T-helper 9 cell (primary cell): ENCODE measurements at regions not wholly inside any gene's neighbourhood (a gene's known extent, or its start where the extent isn't known, plus 50 kb on each side); places are given as distances from the start of the nearest gene placed in this dataset.

Source experiments
- DNase-seq: peaks from one replicate; pipeline ENCODE4 v3.0.0-alpha.2; 2020

DNA sequence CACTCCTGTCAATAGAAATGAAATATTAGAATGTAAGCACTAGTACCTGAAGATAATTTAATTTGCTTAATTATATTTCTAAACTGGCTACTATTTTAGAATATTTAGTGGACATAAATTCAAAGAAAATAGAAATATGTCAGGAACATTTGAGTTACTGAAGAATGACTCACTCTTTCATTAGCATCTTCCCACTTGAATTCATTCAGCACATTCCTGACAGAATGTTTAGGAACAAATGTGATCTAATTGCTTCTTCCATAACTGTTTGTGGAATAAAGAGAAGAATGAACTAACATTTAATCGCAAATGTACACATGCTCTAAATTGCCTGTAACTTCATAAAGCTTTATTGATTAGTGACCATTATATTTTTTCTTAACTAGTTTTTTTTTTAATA, 306.2 kb upstream of the ADAMTSL1 start:
- no peak for DNase-seq

- no peak for DNase-seq
Observed at GRCh38 chr9:18173923-18174322, 300.0 kb upstream of the ADAMTSL1 start.

DNA sequence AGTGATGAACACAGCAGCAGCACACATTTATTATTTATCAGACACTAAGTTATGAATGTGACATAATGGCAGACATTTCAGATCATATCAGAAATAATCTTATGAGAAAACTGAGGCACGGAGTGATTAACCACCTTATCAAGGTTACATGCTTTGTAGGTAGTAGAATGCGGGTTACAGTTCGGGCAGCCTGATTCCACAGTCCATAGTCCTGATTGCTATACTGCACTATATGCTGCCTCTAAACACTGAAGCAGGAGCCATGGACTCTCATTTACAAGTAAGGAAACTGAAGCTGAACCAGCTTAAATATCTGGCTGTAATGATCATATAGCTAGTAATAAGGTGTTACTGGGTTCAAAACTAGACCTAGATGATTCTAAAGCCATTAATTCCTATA, 291.3 kb upstream of the ADAMTSL1 start:
- no peak for DNase-seq

- DNase-seq, result no peak
Observed at GRCh38 chr9:18183974-18184373, 290.0 kb upstream of the ADAMTSL1 start.

GRCh38 chr9:18184401-18184800, 289.6 kb upstream of the ADAMTSL1 start:
- no peak for DNase-seq

GRCh38 chr9:18185196-18185595, 288.8 kb upstream of the ADAMTSL1 start:
- no peak for DNase-seq

- DNase-seq, result no peak
Observed at GRCh38 chr9:18188971-18189370, 285.0 kb upstream of the ADAMTSL1 start.

DNA sequence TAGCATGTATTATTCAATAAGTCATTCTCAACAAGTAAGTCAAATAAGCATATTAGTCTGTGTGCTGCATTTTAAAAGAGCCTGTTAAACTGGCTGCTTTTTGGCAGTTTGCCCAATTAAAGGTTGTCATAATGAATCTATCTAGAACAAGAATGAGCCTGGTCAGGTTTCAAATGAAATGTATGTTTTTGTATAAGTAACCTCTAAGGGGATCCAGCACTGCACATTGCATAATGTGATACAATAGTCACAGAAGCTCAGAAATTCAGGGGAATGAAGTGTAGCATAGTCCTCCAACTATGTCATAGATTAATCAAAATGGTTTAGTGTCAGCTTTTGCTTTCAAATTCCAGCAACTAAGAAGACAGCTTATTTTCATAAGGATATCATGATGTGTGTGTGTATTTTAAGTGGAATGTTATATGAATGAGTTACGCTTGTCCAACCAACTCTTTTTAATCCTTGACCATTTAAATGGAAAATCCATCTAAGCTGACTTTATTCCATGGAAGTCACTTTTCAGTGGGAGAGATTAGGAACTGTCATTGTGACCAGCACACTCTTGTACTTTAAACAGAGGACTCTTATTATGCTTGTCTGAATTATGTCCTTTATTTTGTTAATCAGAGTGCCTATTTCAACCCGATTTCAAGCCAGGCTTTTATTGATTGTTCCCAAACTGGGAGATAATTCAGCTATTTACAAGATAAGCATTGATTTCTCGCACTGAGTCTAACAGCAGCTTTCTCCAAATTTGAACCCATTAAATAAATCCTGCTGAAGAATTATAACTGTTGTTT, 283.9 kb upstream of the ADAMTSL1 start:
- no peak for DNase-seq

- DNase-seq, result no peak
Observed at GRCh38 chr9:18190671-18191374, 283.1 kb upstream of the ADAMTSL1 start.

DNA sequence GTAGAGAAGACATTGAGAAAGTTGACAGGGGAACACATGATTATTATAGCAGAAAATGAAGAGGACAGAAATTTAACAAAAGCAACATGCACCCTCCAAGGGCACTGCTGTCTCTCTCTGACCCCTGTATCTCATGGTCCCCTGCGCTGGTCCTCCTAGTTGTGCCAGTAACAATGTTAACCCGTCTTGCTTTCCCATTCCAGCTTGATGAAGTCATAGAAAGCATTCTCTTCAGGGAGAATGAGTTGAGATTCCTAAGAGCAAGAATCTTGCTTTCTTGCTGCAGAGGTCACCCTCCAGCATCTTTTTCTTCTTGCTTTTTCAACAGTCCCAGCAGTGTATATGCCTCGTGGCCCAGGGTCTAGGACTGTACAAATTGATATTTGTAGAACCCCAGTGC, 279.6 kb upstream of the ADAMTSL1 start:
- DNase-seq, result no peak

DNA sequence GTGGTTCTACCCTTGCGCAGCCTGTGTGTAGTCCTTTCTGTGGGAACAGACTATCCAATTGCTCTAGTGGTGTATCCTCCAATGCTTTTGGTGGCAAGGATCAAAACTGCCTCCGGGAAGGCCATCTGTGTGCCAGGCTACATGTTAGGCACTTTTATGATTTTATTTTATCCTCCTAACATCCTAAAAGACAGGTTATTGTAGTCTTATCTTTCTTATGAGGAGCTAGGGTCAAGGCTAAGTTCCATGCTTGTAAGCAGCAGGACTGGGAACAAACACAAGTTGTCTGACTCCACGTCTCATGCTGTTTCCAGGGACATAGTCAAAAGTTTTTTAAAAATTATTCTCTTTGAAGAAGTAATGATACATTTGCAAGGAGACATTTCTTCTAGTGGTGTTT, 278.7 kb upstream of the ADAMTSL1 start:
- no peak for DNase-seq

- DNase-seq, result no peak
Observed at GRCh38 chr9:18202924-18203323, 271.0 kb upstream of the ADAMTSL1 start.

DNA sequence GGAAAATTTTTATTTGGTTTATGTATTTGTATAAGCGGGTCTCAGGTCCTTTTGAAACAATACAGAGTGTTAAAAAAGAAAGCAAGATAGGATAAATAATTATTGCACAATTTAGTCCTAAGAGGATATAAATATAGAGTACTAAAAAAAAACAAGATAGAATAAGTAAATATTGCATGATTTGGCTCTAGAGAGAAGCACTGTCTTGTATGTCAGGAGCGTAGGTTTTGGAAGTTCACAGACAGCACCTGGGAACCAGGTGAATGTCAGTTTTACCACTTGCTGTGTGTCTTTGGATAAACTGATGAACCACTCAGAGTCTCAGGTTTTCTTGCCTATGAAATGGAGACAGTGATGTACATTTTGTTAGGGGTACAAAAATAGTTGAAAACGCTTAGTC, 266.2 kb upstream of the ADAMTSL1 start:
- no peak for DNase-seq

DNA sequence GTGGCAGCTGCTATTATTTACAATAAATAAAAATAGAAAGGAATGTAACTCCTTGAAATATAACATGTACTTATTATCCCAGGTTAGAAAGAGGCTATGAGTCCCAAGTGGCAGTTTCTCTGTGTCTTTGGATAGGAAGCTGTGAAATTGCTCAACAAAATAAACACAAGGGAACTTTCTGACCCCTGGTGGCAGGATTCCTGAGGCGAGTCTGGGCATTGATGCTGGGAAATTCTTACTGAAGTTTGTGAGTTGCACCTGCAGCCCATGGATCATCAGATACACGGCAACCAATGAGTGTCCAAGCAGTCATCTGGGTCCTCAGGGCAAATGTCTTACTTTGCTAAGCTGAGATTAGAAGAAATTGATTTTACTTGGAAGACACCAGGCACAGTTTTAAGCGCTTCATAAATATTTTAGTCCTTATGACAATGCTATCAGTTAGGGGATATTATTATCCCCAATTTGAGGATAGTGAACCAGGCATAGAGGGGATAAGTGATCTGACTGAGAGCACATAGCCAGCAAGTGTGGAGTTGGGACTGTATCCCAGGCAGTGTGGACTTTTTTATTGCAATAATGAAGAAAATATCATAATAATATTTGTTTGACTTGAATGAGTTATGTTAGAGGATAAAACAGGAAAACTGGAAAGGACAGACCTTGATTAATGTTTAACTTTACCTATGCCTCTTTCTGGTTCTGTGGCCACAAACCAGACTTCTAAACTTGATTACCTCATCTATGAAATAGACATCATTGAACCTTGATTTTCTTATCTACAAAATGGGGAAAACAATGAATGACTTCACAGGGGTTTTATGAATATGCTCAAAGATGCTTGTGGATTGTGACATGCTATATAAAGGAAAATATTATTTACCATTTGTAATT, 265.5 kb upstream of the ADAMTSL1 start:
- DNase-seq, result no peak

DNA sequence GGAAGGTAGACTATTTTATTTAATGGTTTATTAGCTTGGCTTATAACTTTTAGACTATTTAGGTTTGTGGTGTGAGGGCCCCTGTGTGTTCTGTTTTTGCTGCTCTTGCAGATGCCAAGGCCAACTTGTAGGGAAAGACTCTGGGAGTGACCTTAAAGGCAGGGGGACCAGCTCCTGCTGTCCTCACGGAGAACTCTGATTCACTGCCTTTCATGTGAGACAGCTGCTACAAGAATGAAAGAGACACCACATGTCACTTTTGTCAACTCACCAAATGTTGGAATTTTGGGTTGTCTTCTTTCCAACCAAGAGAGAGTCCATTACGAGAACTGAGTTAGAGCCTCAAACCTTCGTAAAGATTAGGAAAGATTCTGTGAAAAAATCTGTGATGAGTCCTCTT, 258.3 kb upstream of the ADAMTSL1 start:
- DNase-seq, result no peak

DNA sequence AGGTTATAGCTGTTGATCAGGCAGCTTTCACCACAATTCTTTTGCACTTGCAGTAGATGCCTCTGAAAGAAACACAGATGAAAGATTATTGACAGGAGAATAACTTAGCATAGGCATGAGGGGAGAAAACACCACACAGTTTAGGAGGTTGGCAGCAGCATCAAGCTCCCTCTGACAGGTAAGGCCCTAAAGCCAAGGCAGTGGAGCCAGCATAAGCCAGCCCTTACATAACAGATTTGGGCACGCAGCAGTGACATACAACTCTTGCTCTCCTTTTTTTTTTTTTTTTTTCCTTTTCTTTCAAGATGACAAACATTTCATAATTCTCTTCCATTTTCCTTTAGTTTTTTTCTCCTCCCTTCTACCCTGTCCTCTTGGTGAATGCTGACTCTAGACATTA, 257.6 kb upstream of the ADAMTSL1 start:
- DNase-seq, result no peak

DNA sequence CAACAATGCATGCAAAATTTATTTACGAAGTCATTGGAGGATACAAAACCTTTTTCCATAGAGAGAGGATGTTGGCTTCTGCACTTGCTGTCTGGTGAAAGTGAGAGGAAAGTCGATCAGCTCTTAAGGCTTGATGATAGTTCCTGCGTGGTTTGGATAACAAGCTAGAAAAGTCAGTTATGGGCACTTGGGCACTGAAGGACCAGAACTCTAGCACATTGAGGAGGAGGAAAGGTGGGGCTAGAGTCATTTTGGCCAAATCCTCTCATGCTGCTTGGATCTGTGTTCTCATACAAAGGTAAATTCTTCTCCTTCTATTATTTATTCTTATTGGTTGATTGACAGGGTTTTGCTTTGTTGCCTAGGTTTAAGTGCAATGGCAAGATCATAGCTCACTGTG, 245.9 kb upstream of the ADAMTSL1 start:
- DNase-seq, result no peak

GRCh38 chr9:18229992-18230676, 243.8 kb upstream of the ADAMTSL1 start:
- DNase-seq, result no peak

GRCh38 chr9:18233311-18233710, 240.6 kb upstream of the ADAMTSL1 start:
- no peak for DNase-seq

GRCh38 chr9:18233776-18234445, 240.0 kb upstream of the ADAMTSL1 start:
- no peak for DNase-seq

DNA sequence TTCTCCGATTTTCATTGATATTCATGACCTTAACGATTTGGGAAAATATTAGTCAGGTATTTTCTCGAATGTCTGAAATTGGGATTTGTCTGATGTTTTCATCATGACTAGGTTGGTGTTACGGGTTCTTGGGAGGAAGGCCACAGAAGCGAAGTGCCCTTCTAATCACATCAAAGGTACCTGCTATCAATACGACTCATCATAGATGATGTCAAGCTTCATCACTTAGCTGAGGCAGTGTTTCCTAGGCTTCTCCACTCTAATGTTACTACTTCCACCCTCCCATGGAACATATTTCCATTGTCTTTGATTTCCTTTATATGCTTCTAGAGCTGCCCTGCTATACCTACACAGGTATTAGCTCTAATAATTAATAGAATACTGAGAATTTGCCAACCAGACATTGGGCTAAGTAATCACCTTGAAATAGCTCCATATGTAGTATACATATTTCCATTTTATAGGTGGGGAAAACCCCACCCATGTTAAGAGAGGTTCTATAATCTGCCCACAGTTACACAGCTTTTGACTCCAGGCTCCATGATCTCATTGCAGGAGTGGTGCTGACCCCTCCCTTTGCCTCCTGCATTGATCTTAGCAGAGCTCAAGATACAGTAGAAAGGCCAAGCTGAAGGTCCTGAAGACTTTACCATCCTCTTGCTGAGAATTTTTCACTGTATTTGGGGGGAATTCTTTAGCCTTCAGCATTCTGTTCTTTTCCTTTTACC, 238.6 kb upstream of the ADAMTSL1 start:
- no peak for DNase-seq

- DNase-seq, result no peak
Observed at GRCh38 chr9:18236336-18236735, 237.6 kb upstream of the ADAMTSL1 start.
